ENCODE measurements at regions not wholly inside any gene's neighbourhood (a gene's known extent, or its start where the extent isn't known, plus 50 kb on each side); places are given as distances from the start of the nearest gene placed in this dataset.
"Not testable (repeated sequence)": the region's sequence is repeated elsewhere in the genome, so short reads cannot be mapped to it uniquely, and the experiment has no call there.

DNA sequence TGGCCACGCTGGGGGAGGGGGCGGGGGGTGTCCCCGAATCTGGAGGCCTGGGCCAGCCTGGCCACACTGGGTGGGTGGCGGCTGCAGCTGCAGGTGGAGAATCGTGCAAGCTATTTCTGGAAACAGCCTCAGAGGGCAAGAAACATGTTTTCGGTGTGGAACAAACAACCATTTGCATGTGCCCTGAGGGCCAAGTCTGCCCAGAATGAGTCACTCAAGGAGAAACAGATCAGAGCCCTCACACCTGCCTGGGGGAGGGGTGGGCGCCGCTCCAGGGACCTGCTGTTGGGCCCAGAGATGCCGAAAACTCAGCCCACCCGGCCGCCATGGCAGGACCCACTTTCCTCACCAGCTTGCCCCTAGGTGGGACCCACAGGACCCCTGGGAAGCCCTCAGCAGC, 170.0 kb downstream of the TMEM121 start:
- not testable (repeated sequence) for TF ChIP-seq POLR2AphosphoS5 (IDR thresholded peaks at IDR 0.05; ENCODE audit: insufficient read depth in 1 of 2, low read depth in 1 of 2); POLR2A (IDR thresholded peaks at IDR 0.05)
